Activated T-cell treated with anti-CD3 and anti-CD28 coated beads, Interleukin-2, amount 50 U/mL, for 4 hours (primary cell): ENCODE measurements at regions not wholly inside any gene's neighbourhood (a gene's known extent, or its start where the extent isn't known, plus 50 kb on each side); places are given as distances from the start of the nearest gene placed in this dataset.

Source experiments
- ATAC-seq, 2 donors: fragments of 200-7000 bp; cut with Tn5 transposase; one replicate each; pipeline ENCODE4 v1.10.0; 2021
- DNase-seq: peaks from one replicate; pipeline ENCODE4 v3.0.0-alpha.2; 2020
- H3K27me3 Mint-ChIP-seq: one replicate; pipeline ENCODE4 v1.8.0; 2021; ENCODE audit warnings: low read depth, mixed read lengths
- H3K36me3 Mint-ChIP-seq: one replicate; pipeline ENCODE4 v1.8.0; 2022; ENCODE audit warnings: mixed read lengths; ENCODE audit not compliant: insufficient read depth
- H3K4me1 Mint-ChIP-seq: one replicate; pipeline ENCODE4 v1.8.0; 2021; ENCODE audit warnings: low read depth, mixed read lengths
- H3K4me3 Mint-ChIP-seq: one replicate; pipeline ENCODE4 v1.8.0; 2021; ENCODE audit warnings: mild to moderate bottlenecking, moderate library complexity, mixed read lengths
- H3K9me3 Mint-ChIP-seq: one replicate; pipeline ENCODE4 v1.8.0; 2021; ENCODE audit warnings: mixed read lengths

DNA sequence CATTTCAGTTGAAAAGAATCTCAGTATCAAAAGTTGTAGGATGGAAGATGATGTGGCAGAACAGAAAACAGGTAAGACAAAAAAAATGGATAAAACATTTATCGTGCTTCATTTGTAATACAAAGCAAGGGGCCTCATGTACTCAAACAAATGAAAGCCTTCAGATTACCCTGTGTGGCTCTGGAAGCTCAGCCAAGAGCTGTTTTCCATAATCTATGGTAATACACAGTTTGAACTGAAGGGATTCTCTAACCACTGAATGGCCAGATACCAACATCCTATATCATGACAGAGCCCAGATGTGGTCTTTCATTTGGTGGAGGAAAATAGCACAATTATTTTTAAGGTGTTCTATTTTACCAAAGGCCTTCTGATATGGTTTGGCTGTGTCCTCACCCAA is 272.1 kb upstream of the RND3 start:
- Mint-ChIP-seq H3K4me1 (no peaks in the 10 kb centered on the region), H3K36me3 (no peaks in the 10 kb centered on the region), H3K9me3 (no peaks in the 10 kb centered on the region), H3K4me3 (no peak overlapping the region), H3K27me3 (no peaks in the 10 kb centered on the region)
- ATAC-seq, result no peak
- no peak for DNase-seq

DNA sequence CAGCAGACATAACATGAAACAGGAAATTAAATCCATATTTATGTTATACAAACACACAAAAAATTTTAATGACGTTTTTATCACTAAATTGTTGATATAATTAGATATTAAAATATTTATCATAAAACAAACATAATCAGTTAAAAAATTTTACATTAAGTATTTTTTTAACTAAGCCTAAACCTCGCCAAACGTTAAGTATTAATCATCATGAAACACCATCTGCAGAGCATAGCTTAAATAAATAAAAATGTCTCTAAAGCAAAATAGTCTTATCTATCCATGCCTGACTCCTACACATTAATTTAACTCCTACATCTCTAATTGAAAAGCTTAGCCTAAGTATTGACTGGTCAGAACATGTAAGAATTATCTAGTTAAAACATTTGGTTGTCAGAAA is 271.6 kb upstream of the RND3 start:
- H3K27me3 Mint-ChIP-seq, result no peaks in the 10 kb centered on the region
- DNase-seq, result no peak
- H3K36me3 Mint-ChIP-seq, result no peaks in the 10 kb centered on the region
- H3K9me3 Mint-ChIP-seq, result no peaks in the 10 kb centered on the region
- H3K4me3 Mint-ChIP-seq, result no peak overlapping the region
- no peaks in the 10 kb centered on the region for H3K4me1 Mint-ChIP-seq
- no peak for ATAC-seq

DNA sequence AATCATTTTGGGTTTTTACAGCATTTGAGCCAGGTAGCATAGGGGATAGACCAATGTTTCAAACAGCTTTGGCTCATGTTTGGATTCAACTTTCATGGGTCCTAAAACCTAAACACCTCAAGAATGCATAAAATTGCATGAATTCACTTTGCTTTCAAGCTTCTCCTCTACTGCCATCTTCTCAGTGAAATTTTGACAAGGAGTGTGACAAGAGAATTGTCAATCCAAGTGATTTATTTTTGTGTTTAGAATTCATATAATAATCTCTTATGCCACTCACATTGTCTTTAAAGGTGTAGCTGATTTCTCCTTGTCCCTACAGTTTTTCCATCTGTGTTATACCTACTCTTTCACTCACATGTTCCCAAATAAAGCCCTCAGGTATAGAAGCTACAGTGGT is 264.8 kb upstream of the RND3 start:
- Mint-ChIP-seq H3K36me3 (no peaks in the 10 kb centered on the region), H3K9me3 (no peaks in the 10 kb centered on the region), H3K27me3 (no peaks in the 10 kb centered on the region), H3K4me3 (no peak overlapping the region), H3K4me1 (no peaks in the 10 kb centered on the region)
- ATAC-seq, result no peak
- DNase-seq, result no peak

DNA sequence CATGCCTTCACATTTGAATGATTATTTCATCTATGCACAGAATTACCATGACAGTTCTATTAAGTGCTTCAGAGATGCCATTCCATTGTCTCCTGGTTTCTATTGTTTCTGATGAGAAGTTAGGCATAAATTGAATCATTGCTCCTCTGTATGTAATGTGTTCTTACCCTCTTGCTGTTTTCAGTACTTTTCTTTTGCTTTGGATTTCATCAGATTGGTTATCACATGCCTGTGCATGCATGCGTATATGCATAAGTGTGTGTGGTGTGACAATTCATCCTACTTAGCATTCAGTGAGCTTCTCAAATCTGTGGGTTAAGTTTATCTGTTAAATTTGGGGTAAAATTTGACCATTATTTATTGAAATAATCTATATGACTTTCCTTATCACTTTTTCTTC is 263.3 kb upstream of the RND3 start:
- DNase-seq (no peak), ATAC-seq (no peak)
- Mint-ChIP-seq H3K4me1 (no peaks in the 10 kb centered on the region), H3K4me3 (no peak overlapping the region), H3K36me3 (no peaks in the 10 kb centered on the region), H3K27me3 (no peaks in the 10 kb centered on the region), H3K9me3 (no peaks in the 10 kb centered on the region)

DNA sequence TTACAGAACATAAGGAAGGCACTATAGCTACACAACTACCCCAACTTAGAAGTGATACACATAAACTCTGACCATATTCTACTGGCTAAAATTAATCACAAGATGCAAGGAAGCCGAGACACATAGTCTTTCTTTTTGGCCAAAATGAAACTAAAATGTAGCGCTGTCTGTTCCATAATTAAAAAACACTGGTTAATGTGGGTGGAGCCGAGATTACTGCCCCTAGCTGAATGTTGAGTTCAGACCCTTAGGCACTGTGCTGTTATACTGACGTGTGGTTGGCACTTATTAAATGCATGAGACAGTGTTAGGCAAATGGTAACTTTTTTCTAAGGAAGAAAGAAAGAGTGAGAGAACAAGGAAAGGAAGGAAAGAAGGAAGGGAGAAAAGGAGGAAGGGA is 254.6 kb upstream of the RND3 start:
- Mint-ChIP-seq H3K27me3 (no peaks in the 10 kb centered on the region), H3K9me3 (no peaks in the 10 kb centered on the region), H3K4me1 (no peaks in the 10 kb centered on the region), H3K4me3 (no peak overlapping the region), H3K36me3 (no peaks in the 10 kb centered on the region)
- DNase-seq (no peak), ATAC-seq (no peak)

DNA sequence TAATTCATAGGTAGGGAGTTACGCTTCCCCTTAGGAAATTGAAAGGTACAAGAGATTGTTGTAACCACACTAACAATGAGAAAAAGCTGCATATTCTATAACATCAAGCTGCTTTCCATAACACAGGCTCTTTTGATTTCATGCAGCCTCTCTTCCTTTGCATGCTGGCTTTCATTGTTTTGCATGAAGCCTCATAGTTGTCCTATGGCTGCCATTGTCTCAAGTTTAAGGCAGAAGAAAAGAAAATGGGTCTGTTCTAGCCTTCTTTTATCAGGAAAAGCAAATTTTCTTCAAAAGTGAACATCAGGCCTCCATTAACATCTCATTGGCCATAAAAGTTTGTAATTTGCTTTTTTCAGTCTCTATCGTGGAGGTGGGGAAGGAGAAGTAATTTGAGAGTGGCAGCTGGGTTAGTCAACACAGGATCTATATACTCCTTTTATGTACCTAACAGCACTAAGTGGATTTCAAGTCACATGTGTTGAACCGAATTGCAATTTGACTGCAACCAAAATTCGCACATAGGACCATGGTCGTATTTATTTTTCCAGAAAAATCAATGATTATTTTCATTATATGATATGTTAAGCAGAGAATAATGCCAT is 248.5 kb upstream of the RND3 start:
- Mint-ChIP-seq H3K36me3 (no peaks in the 10 kb centered on the region), H3K27me3 (no peaks in the 10 kb centered on the region), H3K4me3 (no peak overlapping the region), H3K4me1 (no peaks in the 10 kb centered on the region), H3K9me3 (no peaks in the 10 kb centered on the region)
- no peak for ATAC-seq
- DNase-seq, result no peak

DNA sequence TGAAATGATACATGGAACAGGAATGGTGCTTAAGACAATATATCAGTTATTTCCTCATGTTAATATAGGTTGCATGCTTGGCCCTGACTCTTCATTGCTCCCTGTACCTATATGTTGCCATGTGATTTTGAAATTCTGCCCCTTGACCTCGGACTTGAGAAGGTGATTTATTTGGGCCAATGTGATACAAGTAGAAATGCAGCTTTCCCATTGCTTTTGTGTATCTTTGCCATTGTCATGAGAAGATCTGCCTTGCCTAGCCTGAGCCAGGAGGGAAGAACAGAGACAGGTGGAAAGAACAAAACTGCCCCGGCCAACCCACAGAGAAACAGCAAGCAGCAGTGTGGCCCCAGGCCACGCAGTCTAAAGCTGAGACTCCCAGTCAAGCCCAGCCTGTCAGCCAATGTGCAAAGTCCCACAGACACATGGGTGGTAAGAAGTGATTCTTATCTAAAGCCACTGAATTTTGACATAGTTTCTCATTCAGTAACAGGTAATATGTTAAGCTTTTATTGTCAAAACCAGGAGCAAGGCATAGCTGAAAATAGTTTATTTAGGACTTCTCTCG is 245.7 kb upstream of the RND3 start:
- H3K4me1 Mint-ChIP-seq, result no peaks in the 10 kb centered on the region
- DNase-seq (no peak), ATAC-seq (no peak)
- H3K36me3 Mint-ChIP-seq, result no peaks in the 10 kb centered on the region
- H3K27me3 Mint-ChIP-seq, result no peaks in the 10 kb centered on the region
- no peaks in the 10 kb centered on the region for H3K9me3 Mint-ChIP-seq
- H3K4me3 Mint-ChIP-seq, result no peak overlapping the region

DNA sequence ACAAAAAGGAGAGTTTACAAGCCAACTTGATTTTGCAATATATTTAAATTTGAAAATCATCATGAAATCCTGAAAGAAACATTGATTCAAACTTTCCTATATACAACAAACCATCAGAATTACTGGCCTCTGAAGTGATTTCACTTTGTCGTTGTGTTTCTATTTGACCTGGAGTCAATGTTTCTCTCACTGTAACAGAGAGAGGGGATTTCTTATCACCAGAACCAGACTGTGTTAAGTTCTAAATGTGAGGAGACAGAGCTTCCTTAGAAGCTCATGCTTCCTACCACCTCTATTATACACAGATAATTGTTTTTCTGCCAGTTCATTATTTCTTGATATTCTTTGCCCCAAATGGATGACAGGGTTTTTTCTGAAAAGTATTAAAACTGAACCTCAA is 245.0 kb upstream of the RND3 start:
- ATAC-seq, result no peak
- H3K27me3 Mint-ChIP-seq, result no peaks in the 10 kb centered on the region
- no peak for DNase-seq
- H3K36me3 Mint-ChIP-seq, result no peaks in the 10 kb centered on the region
- H3K9me3 Mint-ChIP-seq, result no peaks in the 10 kb centered on the region
- H3K4me3 Mint-ChIP-seq, result no peak overlapping the region
- H3K4me1 Mint-ChIP-seq, result no peaks in the 10 kb centered on the region

DNA sequence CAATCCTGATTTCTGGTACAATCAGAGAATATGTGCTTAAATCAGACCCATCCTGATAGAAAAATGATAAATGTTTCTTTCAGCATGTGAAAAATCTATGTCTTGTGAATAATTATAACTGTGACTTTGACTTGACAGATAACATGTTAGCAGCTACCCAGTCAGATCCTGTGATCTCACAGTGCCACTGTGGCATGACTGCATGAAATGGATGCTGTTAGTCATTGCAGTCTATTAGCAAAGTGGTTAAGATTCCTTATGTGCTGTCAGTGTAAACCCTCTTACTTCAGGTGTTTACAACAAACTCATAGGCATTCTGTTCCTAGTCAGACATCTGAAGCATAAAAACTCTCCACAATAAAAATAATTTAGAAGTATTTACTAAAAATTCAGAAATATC is 244.6 kb upstream of the RND3 start:
- no peaks in the 10 kb centered on the region for H3K4me1 Mint-ChIP-seq
- DNase-seq (no peak), ATAC-seq (no peak)
- H3K36me3 Mint-ChIP-seq, result no peaks in the 10 kb centered on the region
- no peak overlapping the region for H3K4me3 Mint-ChIP-seq
- no peaks in the 10 kb centered on the region for H3K27me3 Mint-ChIP-seq
- H3K9me3 Mint-ChIP-seq, result no peaks in the 10 kb centered on the region

DNA sequence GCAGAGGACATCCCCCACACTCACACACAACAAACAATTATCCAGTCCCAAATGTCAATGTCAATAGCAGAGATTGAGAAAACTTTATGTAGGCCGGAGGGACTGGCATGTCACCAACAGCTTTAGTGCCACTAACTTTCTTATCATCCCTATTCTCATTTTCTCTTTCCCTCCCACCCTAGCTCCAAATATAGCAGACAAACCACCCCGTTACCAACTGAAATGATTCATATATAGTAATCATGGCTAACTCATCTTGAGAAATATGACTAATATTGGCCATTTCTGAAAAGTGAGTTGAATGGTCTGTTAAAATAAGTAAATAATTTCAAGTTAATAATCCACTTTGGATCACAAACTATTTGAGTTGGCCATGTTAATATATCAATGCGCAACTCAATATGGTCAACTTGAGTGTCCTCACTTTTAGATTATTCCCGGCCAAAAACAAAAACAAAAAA is 242.1 kb upstream of the RND3 start:
- H3K4me3 Mint-ChIP-seq, result no peak overlapping the region
- no peak for DNase-seq
- no peak for ATAC-seq
- no peaks in the 10 kb centered on the region for H3K4me1 Mint-ChIP-seq
- no peaks in the 10 kb centered on the region for H3K27me3 Mint-ChIP-seq
- H3K36me3 Mint-ChIP-seq, result no peaks in the 10 kb centered on the region
- H3K9me3 Mint-ChIP-seq, result no peaks in the 10 kb centered on the region

DNA sequence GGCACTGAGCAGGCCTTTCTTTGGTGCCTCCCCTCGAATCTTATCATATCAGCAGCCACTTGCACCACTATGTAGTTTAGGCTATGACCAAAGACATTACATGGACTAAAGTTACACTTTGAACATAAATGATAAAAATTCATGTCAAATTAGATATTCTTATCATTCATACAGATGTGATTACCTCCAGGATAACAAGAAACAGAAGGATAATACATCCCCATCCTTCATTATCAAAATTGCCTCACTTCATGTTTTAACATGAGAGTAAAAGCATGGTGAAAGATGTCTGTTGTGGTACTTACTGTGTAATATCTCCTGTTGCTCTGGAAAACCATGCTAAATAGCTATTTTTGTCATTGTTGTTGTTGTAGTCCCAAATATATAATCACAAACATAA is 230.8 kb upstream of the RND3 start:
- H3K4me3 Mint-ChIP-seq, result no peak overlapping the region
- ATAC-seq (no peak), DNase-seq (no peak)
- no peaks in the 10 kb centered on the region for H3K36me3 Mint-ChIP-seq
- no peaks in the 10 kb centered on the region for H3K9me3 Mint-ChIP-seq
- H3K27me3 Mint-ChIP-seq, result no peaks in the 10 kb centered on the region
- H3K4me1 Mint-ChIP-seq, result no peaks in the 10 kb centered on the region

DNA sequence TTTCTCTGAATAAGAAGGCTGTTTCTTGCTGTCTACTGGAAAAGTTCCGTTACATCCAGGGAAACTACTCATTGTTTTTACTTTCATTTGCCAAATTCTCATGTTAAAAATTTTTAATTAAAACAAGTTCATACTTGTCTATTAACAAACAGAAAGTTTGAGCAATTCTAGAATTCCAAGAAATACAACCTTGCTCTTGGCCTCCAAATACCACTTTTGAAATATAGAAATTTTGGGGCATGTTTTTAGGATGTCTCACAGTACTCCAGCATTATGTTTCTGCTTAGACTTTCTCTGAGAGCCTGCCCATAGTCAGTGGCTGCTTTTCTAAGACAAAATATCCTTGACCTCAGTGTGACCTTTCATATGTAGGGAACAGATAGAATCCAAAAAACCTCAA is 228.7 kb upstream of the RND3 start:
- no peaks in the 10 kb centered on the region for H3K4me1 Mint-ChIP-seq
- H3K4me3 Mint-ChIP-seq, result no peak overlapping the region
- DNase-seq (no peak), ATAC-seq (no peak)
- H3K36me3 Mint-ChIP-seq, result no peaks in the 10 kb centered on the region
- H3K27me3 Mint-ChIP-seq, result no peaks in the 10 kb centered on the region
- no peaks in the 10 kb centered on the region for H3K9me3 Mint-ChIP-seq

DNA sequence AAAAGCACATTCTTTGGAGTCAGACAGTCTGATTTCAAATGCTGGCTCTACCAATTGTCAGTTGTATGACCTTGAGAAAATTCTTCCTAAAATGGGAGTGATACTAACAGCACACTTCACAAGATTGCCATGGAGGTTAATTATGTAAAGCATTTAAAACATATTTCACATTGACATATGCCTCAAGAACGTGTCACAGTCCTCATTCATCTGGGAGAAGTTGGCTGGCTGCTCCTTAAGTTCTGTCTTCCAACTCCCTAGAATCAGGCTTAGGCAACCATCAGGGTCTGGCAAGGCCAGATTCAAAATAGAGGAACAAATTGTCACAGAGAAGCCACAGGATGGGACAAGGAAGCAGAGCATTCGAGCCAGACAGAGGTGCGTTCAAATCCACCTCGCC is 228.0 kb upstream of the RND3 start:
- Mint-ChIP-seq H3K4me1 (no peaks in the 10 kb centered on the region), H3K9me3 (no peaks in the 10 kb centered on the region), H3K36me3 (no peaks in the 10 kb centered on the region), H3K4me3 (no peak overlapping the region), H3K27me3 (no peaks in the 10 kb centered on the region)
- DNase-seq, result no peak
- no peak for ATAC-seq

DNA sequence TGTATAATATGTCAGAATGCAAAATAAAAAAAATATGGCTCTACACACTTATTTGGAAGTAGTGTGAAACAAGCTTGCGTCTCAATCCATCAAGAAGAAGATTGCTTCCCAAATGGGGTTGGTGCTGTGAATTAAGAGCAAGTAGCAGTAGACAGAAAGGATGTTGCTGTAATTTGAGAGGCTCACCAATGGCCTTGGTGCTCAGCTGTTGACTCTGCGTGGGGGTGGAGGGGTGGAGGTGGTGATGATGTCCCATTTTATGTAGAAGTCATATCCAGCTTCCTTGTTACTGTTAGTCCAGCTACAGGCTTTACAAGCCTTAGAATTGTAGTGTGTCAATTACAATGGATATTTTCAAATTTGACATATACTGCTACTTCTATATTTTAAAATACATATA is 223.4 kb upstream of the RND3 start:
- H3K4me1 Mint-ChIP-seq, result no peaks in the 10 kb centered on the region
- H3K36me3 Mint-ChIP-seq, result no peaks in the 10 kb centered on the region
- H3K9me3 Mint-ChIP-seq, result no peaks in the 10 kb centered on the region
- ATAC-seq (no peak), DNase-seq (no peak)
- no peaks in the 10 kb centered on the region for H3K27me3 Mint-ChIP-seq
- H3K4me3 Mint-ChIP-seq, result no peak overlapping the region

DNA sequence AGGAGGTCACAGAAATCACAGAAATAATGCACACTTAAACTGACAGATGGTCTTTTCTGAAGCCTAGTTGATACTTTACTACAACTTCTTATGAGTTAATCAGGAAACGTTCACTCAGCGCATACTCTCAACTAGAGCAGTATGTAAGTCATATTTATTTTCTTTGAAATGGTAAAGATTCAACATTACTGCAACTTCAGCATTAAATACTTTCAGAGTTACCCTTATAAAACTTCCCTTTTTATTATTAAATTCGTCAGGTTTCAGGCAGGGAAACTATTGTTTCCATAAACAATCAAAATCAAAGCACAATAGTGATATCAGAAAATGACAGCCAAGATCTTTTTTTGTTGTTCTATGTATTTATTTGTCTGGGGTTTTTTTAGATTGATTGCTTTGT is 222.6 kb upstream of the RND3 start:
- DNase-seq (no peak), ATAC-seq (no peak)
- H3K27me3 Mint-ChIP-seq, result no peaks in the 10 kb centered on the region
- H3K36me3 Mint-ChIP-seq, result no peaks in the 10 kb centered on the region
- no peak overlapping the region for H3K4me3 Mint-ChIP-seq
- H3K4me1 Mint-ChIP-seq, result no peaks in the 10 kb centered on the region
- no peaks in the 10 kb centered on the region for H3K9me3 Mint-ChIP-seq

DNA sequence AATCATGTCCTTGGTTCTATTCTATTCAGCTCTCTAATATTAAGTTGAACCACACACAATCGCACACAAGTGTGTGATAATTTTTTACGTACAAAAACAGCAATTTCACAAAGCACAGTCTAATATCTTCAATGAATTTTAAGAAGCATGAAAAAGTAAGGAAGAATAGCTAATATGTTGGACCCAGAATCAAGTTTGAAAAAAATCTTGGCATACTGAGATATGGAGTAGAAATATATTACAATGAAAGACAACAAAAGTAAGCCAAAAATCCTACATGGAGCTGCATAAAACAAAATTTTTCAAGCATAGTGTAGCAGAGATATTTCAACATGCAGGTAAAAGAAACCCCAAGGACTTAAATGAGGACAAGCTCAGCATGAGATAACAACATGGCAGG is 219.1 kb upstream of the RND3 start:
- Mint-ChIP-seq H3K4me3 (no peak overlapping the region), H3K4me1 (no peaks in the 10 kb centered on the region)

More for the DNA sequence above, 219.1 kb upstream of the RND3 start:
- H3K27me3 Mint-ChIP-seq, result no peaks in the 10 kb centered on the region
- ATAC-seq (no peak), DNase-seq (no peak)
- H3K36me3 Mint-ChIP-seq, result no peaks in the 10 kb centered on the region
- no peaks in the 10 kb centered on the region for H3K9me3 Mint-ChIP-seq
